ENCODE measurements at regions not wholly inside any gene's neighbourhood (a gene's known extent, or its start where the extent isn't known, plus 50 kb on each side); places are given as distances from the start of the nearest gene placed in this dataset.

DNA sequence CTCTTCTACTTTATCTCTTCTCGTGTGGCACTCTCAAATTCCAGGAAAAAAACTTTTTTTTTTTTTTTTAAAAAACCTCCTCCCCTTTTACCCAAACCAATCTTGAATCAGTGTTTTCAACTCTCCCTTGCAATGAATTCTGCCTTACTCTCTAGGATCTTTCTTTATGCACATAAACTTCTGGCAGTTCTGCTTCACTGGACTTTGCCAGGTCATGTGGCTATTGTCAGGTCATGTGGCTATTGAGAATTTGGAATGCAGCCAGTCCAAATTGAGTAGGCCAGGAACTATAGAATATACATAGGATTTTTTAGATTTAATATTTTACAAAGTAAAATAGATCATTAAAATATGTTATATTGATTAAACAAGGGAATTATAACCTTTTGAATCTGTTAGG, 218.2 kb downstream of the TMTC3 start:
- no peaks in the 10 kb centered on the region for H3K9me3 ChIP-seq (ENCODE audit: low read length)
- no TSS peak for BruUV-seq (replicated peaks)

More for the DNA sequence above, 218.2 kb downstream of the TMTC3 start:
- TF ChIP-seq RXRA (CRISPR knock-in tag; IDR thresholded peaks at IDR 0.05) (no peak), IRX3 (CRISPR knock-in tag; IDR thresholded peaks at IDR 0.05; ENCODE audit: borderline replicate concordance, low read depth) (no peak), ZFYVE20 (CRISPR knock-in tag; IDR thresholded peaks at IDR 0.05; ENCODE audit: borderline replicate concordance, low read depth) (no peak), KLF6 (CRISPR knock-in tag; IDR thresholded peaks at IDR 0.05) (no peak), FOXA3 (CRISPR knock-in tag; IDR thresholded peaks at IDR 0.05) (no peak), ZNF337 (CRISPR knock-in tag; IDR thresholded peaks at IDR 0.05; ENCODE audit: borderline replicate concordance, low read depth) (no peak), ZNF773 (CRISPR knock-in tag; IDR thresholded peaks at IDR 0.05; ENCODE audit: borderline replicate concordance) (no peak)
- TF ChIP-seq, protein P1, sequence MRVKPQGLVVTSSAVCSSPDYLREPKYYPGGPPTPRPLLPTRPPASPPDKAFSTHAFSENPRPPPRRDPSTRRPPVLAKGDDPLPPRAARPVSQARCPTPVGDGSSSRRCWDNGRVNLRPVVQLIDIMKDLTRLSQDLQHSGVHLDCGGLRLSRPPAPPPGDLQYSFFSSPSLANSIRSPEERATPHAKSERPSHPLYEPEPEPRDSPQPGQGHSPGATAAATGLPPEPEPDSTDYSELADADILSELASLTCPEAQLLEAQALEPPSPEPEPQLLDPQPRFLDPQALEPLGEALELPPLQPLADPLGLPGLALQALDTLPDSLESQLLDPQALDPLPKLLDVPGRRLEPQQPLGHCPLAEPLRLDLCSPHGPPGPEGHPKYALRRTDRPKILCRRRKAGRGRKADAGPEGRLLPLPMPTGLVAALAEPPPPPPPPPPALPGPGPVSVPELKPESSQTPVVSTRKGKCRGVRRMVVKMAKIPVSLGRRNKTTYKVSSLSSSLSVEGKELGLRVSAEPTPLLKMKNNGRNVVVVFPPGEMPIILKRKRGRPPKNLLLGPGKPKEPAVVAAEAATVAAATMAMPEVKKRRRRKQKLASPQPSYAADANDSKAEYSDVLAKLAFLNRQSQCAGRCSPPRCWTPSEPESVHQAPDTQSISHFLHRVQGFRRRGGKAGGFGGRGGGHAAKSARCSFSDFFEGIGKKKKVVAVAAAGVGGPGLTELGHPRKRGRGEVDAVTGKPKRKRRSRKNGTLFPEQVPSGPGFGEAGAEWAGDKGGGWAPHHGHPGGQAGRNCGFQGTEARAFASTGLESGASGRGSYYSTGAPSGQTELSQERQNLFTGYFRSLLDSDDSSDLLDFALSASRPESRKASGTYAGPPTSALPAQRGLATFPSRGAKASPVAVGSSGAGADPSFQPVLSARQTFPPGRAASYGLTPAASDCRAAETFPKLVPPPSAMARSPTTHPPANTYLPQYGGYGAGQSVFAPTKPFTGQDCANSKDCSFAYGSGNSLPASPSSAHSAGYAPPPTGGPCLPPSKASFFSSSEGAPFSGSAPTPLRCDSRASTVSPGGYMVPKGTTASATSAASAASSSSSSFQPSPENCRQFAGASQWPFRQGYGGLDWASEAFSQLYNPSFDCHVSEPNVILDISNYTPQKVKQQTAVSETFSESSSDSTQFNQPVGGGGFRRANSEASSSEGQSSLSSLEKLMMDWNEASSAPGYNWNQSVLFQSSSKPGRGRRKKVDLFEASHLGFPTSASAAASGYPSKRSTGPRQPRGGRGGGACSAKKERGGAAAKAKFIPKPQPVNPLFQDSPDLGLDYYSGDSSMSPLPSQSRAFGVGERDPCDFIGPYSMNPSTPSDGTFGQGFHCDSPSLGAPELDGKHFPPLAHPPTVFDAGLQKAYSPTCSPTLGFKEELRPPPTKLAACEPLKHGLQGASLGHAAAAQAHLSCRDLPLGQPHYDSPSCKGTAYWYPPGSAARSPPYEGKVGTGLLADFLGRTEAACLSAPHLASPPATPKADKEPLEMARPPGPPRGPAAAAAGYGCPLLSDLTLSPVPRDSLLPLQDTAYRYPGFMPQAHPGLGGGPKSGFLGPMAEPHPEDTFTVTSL (CRISPR knock-in tag; IDR thresholded peaks at IDR 0.05; ENCODE audit: borderline replicate concordance) = no peak
- TF ChIP-seq, protein P2, sequence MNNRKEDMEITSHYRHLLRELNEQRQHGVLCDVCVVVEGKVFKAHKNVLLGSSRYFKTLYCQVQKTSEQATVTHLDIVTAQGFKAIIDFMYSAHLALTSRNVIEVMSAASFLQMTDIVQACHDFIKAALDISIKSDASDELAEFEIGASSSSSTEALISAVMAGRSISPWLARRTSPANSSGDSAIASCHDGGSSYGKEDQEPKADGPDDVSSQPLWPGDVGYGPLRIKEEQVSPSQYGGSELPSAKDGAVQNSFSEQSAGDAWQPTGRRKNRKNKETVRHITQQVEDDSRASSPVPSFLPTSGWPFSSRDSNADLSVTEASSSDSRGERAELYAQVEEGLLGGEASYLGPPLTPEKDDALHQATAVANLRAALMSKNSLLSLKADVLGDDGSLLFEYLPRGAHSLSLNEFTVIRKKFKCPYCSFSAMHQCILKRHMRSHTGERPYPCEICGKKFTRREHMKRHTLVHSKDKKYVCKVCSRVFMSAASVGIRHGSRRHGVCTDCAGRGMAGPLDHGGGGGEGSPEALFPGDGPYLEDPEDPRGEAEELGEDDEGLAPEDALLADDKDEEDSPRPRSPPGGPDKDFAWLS (CRISPR knock-in tag; IDR thresholded peaks at IDR 0.05; ENCODE audit: borderline replicate concordance) = no peak
- TF ChIP-seq, protein P3, sequence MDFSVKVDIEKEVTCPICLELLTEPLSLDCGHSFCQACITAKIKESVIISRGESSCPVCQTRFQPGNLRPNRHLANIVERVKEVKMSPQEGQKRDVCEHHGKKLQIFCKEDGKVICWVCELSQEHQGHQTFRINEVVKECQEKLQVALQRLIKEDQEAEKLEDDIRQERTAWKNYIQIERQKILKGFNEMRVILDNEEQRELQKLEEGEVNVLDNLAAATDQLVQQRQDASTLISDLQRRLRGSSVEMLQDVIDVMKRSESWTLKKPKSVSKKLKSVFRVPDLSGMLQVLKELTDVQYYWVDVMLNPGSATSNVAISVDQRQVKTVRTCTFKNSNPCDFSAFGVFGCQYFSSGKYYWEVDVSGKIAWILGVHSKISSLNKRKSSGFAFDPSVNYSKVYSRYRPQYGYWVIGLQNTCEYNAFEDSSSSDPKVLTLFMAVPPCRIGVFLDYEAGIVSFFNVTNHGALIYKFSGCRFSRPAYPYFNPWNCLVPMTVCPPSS (IDR thresholded peaks at IDR 0.05) = no peak
- TF ChIP-seq, protein P4, sequence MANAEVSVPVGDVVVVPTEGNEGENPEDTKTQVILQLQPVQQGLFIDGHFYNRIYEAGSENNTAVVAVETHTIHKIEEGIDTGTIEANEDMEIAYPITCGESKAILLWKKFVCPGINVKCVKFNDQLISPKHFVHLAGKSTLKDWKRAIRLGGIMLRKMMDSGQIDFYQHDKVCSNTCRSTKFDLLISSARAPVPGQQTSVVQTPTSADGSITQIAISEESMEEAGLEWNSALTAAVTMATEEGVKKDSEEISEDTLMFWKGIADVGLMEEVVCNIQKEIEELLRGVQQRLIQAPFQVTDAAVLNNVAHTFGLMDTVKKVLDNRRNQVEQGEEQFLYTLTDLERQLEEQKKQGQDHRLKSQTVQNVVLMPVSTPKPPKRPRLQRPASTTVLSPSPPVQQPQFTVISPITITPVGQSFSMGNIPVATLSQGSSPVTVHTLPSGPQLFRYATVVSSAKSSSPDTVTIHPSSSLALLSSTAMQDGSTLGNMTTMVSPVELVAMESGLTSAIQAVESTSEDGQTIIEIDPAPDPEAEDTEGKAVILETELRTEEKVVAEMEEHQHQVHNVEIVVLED (CRISPR knock-in tag; IDR thresholded peaks at IDR 0.05; ENCODE audit: borderline replicate concordance) = no peak
- TF ChIP-seq, protein P5, sequence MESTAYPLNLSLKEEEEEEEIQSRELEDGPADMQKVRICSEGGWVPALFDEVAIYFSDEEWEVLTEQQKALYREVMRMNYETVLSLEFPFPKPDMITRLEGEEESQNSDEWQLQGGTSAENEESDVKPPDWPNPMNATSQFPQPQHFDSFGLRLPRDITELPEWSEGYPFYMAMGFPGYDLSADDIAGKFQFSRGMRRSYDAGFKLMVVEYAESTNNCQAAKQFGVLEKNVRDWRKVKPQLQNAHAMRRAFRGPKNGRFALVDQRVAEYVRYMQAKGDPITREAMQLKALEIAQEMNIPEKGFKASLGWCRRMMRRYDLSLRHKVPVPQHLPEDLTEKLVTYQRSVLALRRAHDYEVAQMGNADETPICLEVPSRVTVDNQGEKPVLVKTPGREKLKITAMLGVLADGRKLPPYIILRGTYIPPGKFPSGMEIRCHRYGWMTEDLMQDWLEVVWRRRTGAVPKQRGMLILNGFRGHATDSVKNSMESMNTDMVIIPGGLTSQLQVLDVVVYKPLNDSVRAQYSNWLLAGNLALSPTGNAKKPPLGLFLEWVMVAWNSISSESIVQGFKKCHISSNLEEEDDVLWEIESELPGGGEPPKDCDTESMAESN (CRISPR knock-in tag; conservative IDR thresholded peaks at IDR 0.05) = no peak
- POLR2A ChIA-PET = no interaction called here
- Histone ChIP-seq H4K20me1 (ENCODE audit: insufficient read depth, low read length) (no peaks in the 10 kb centered on the region), H2AFZ (ENCODE audit: low read length) (no peak overlapping the region), H3K4me1 (ENCODE audit: insufficient read depth, low read length) (no peaks in the 10 kb centered on the region), H3K4me2 (ENCODE audit: low read depth, low read length) (no peak overlapping the region), H3K9ac (ENCODE audit: insufficient read depth, low read depth, low read length) (no peak overlapping the region), H3K36me3 (replicated peaks in 1 of 2; ENCODE audit: control insufficient read depth in 1 of 2, insufficient read depth in 2 of 2, low read length in 2 of 2) (no peaks in the 10 kb centered on the region), H3K79me2 (ENCODE audit: insufficient read depth, low read length) (no peaks in the 10 kb centered on the region), H3K4me3 (replicated peaks in 1 of 3; ENCODE audit: insufficient read depth in 1 of 3, low read depth in 2 of 3, low read length in 3 of 3) (no peak overlapping the region), H3K27me3 (ENCODE audit: control insufficient read depth in 1 of 2, insufficient read depth in 2 of 2, low read length in 2 of 2) (no peaks in the 10 kb centered on the region), H3K27ac (ENCODE audit: extremely low read length, insufficient read depth, low read length) (no peak overlapping the region)
- WGBS (ENCODE audit: low lambda C conversion rate) = 0% methylated on average over 1 of the region's 1 CpG
- intact Hi-C loops (cut with micrococcal nuclease; ENCODE audit: unreplicated experiment) (no loop called here), in situ Hi-C loops (cut with HindIII; ENCODE audit: extremely low pct_ligation_motif_present, low pct_unique_long_range_greater_than_20kb) (no loop called here)
- FAIRE-seq (no peak), DNase-seq (ENCODE audit: low spot score) (no peak), ATAC-seq (no peak)
- CTCF ChIA-PET (ENCODE audit: low intra/inter-chr PET ratio, low total read pairs) = no interaction called here
